GM13977 (cell line): ENCODE measurements at regions not wholly inside any gene's neighbourhood (a gene's known extent, or its start where the extent isn't known, plus 50 kb on each side); places are given as distances from the start of the nearest gene placed in this dataset.

ENCODE experiments used
- DNase-seq: peaks from one replicate; pipeline ENCODE4 v3.0.0; 2012; ENCODE audit warnings: low spot score
- in situ Hi-C: fragments of 300-500 bp; cut with MboI; formaldehyde crosslinking; loops from one replicate; pipeline ENCODE4 v1.12.0; 2022; ENCODE audit warnings: low sequenced_read_pairs, low pct_unique_long_range_greater_than_20kb, mixed read lengths, inconsistent platforms; ENCODE audit not compliant: unreplicated experiment
- TF ChIP-seq, protein P1 (sequence below): IDR thresholded peaks from 2 replicates; pipeline ENCODE4 v1.5.1; 2012; ENCODE audit warnings: mild to moderate bottlenecking, control low read depth; ENCODE audit not compliant: insufficient read depth; ENCODE audit errors: extremely low read depth, missing control alignments

DNA sequence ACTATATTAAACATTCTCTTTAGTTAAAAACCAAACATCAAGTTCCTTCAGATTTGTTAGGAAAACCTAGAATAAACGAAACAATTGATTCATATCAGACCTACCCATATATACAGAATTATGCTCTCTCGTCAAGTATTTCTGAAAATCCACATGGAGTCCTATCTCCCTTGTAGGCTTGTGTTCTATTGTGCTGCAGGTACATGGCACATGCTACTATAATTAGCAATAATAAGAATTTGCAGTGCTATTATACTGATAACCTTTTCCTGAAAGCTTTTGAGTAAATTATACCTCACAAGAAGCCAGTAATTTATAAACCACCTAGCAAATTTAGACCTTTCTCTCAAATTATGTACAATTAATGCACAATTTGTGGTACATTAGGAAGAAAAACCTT is 158.6 kb upstream of the STK17B start:
- TF ChIP-seq, protein P1, sequence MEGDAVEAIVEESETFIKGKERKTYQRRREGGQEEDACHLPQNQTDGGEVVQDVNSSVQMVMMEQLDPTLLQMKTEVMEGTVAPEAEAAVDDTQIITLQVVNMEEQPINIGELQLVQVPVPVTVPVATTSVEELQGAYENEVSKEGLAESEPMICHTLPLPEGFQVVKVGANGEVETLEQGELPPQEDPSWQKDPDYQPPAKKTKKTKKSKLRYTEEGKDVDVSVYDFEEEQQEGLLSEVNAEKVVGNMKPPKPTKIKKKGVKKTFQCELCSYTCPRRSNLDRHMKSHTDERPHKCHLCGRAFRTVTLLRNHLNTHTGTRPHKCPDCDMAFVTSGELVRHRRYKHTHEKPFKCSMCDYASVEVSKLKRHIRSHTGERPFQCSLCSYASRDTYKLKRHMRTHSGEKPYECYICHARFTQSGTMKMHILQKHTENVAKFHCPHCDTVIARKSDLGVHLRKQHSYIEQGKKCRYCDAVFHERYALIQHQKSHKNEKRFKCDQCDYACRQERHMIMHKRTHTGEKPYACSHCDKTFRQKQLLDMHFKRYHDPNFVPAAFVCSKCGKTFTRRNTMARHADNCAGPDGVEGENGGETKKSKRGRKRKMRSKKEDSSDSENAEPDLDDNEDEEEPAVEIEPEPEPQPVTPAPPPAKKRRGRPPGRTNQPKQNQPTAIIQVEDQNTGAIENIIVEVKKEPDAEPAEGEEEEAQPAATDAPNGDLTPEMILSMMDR: no peak
- in situ Hi-C loops: no loop called here
- no peak for DNase-seq

DNA sequence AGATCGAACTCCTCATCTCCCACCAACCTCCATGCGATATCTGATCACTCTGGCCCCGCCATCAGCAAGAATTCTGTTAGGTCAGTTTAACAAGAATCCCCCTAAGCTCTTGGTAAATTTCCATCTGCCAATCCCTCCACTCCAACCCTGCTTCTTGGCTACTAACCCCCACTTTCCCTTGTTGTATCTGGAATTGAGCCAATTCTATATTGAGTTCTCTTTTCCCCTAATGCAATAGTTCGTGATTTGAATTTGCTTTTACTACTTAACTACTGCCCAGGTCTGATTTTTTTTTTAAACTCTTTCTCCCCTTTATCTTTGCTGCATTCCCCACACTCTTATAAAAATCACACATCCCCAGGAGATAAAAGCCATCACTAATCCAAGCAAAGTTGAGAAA is 159.3 kb upstream of the STK17B start:
- TF ChIP-seq, protein P1: no peak
- in situ Hi-C loops: no loop called here
- DNase-seq: no peak

DNA sequence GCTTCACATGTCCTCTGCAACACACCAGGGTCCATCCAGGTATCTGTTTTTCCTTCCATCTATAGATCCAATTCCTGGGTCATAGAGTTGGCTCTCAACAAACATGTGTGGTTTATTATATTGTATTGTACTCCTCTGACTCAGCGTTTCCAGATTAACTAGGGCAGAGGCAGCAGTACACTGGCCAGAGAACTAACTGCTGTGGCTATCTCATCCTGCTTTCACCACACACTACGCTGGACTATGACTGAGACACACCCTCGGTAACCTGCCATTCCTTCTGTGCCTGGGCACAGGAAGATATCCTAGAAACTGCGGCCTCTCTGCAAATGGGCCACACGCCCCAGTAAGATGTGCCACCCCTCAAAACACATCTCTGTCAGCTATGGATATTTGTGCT is 159.8 kb upstream of the STK17B start:
- no peak for DNase-seq
- TF ChIP-seq, protein P1: no peak
- in situ Hi-C loops: no loop called here

DNA sequence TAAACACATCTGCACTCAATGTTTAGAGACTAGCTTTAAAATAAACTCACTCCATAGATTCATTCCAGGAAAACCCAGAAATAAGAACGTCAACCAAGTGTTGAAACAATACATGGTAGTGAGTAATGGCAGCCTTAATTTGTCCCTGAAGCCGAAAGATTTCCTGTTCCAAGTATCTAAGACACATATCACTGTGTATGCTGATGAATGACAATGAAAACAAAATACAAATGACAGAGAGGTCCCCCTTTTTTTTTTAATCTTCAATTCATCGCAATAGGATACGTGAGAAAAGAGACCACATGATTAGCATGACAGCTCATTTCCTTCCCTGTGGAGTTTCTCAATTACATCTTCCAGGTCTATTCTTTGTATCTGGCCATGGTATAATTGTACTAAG is 160.5 kb upstream of the STK17B start:
- TF ChIP-seq, protein P1: no peak
- in situ Hi-C loops: no loop called here
- DNase-seq: no peak

DNA sequence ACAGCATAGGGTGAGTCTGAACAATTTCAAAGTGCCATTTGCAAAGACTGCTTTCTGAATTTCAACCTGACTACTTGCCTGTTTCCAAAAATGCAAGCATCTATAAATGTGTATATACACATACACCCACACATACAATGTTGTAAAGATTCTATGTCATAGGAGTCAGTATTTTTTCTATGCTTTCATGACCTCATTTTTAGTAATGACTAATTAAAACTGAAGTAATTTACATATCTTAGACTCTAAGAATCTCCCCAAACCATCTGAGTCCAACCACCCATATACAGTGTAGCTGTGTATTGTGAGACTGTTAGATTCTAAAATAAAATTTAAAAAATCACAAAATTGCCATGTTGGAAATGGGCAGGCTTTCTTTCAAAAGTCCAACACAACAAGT is 162.0 kb upstream of the STK17B start:
- TF ChIP-seq, protein P1: no peak
- DNase-seq: no peak
- in situ Hi-C loops: no loop called here

DNA sequence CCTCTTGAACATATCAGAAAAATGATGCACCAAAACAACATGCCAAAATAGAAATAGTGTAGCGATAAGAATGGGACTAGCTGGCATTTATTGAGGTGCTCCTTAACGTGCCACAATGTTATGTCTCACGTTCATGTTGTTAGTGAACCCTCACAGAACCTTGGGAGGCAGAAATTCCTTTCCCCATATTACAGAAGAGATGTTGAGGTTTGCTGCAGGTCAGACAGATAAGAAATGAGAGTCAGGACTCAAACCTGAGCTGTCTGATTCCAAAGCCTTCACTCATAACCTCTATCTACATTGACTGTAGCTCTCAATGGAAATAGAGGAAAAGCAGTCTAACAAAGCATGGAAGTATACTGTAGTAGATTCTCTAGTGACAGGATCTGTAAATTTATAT is 163.3 kb upstream of the STK17B start:
- in situ Hi-C loops: no loop called here
- no peak for DNase-seq
- TF ChIP-seq, protein P1: no peak

DNA sequence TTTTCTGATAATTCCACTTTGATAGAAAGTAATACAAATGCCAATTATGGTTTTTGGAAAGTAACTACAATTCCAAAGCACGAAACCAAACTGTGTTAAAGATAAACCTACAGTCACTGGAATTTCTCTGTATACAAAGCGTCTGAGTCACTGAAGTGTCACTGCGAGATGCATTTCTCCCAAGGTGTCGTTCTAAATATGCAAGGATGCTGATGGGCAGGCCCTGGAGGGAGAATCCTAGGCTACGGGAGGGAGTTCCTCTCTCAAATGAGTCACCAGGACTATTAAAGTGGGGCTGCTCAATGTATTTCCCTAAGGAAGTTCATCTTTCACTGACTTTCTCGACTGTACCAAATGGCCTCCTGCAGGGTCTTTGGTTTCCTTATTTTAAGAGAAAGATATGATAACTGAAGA is 163.8 kb upstream of the STK17B start:
- no peak for DNase-seq
- TF ChIP-seq, protein P1: no peak
- in situ Hi-C loops: no loop called here
